GM18909 (cell line): ENCODE measurements at regions not wholly inside any gene's neighbourhood (a gene's known extent, or its start where the extent isn't known, plus 50 kb on each side); places are given as distances from the start of the nearest gene placed in this dataset.
"Not testable (repeated sequence)": the region's sequence is repeated elsewhere in the genome, so short reads cannot be mapped to it uniquely, and the experiment has no call there.

Experiments
- ATAC-seq: cut with Tn5 transposase; IDR thresholded peaks from one replicate; pipeline ENCODE4 v1.9.1; 2021; ENCODE audit warnings: mild to moderate bottlenecking; ENCODE audit not compliant: unreplicated experiment, poor library complexity

DNA sequence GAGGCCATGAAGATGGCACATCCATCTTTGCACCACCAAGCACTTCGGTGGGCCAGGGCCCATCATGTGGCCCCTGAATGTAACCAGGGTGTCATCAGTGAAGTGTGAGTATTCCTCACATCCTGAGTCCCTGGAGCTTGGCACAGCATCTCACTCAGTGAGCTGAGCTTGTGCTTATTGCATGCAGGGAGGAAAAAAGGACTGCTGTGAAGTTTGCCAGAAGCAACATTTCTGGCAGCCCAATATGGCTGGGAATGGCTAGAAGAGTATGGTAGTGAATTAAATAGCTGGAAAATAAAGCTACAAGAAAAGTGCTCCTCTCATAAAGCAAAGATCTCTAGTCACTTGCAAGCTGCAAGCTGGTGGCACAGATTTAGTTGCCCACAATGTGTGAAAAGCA lies 109.3 kb downstream of the TNFSF18 start:
- no peak for ATAC-seq

GRCh38 chr1:172941945-172942344 lies 108.8 kb downstream of the TNFSF18 start:
- no peak for ATAC-seq

GRCh38 chr1:172943138-172943537 lies 107.6 kb downstream of the TNFSF18 start:
- not testable (repeated sequence) for ATAC-seq

- ATAC-seq, result no peak
These were observed 105.8 kb downstream of the TNFSF18 start for GRCh38 chr1:172944931-172945330.

- no peak for ATAC-seq
These were observed 103.8 kb downstream of the TNFSF18 start for GRCh38 chr1:172946814-172947507.

DNA sequence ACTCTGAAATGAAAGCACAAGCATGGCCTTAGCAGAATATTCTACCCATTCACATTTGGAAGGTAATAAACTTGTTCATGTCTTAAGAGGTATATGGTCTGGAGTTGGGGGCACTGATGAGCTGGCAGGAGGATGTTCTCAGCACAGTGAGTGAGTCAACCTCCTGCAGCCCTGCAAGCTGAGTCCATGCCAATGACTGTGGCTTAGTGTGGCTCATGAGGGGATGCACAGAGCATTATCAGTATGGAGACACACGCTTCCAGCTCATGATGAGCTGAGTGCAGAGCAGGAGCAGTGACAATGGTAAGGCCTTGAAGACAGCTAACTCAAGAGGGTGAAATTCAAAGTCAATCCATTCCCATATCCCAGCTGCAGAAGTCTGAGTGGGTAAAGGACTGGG lies 102.3 kb downstream of the TNFSF18 start:
- ATAC-seq, result no peak

GRCh38 chr1:172949096-172949495 lies 101.6 kb downstream of the TNFSF18 start:
- no peak for ATAC-seq

- no peak for ATAC-seq
These were observed 100.2 kb downstream of the TNFSF18 start for GRCh38 chr1:172950528-172950927.

DNA sequence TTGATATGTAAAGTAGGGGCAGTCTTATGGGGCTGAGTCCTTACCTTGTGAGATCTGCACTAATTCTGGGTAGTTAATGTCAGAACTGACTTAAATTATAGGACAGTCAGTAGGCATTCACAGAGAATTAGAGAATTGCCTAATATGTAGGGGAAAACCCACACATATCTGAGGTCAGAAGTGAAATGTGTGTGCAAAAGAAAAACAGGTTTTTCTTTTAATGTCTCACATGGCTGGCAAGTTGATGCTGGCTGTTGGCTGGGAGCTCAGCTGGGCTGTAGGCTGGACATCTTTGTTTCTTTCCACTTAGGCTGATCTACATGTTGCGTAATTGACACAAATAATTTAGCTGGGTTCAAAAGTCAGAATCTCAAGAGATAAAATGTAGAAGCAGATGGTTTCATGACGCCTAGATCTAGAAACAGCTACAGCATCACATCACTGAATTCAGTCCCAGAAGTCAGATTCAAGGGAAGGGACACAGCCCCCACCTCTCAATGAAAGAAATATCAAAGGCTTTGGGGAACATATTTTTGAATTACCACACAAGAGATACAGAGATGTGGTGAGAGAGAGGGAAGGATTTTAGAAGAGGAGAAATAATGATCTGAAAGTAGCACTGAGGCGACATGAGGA lies 98.9 kb downstream of the TNFSF18 start:
- no peak for ATAC-seq

DNA sequence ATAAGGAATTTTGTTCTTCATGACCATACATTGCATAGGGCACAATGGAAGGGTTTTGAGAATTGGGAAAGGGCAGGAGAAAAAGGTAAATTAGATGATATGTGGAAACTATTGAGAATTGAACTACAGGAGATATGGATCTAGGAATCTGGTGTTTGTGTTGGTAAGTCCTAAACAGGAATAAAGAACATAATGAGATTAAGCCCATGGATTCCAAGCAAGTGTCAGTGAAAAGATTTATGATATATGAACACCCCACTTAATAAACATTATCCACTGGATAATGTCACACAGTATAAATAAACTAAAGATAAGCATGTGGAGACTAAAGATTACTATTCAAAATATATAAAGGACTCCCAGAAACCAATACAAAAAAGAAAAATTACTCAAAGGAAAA lies 98.2 kb downstream of the TNFSF18 start:
- ATAC-seq, result no peak

GRCh38 chr1:172954476-172955150 lies 96.1 kb downstream of the TNFSF18 start:
- ATAC-seq, result no peak

- ATAC-seq, result no peak
These were observed 95.5 kb downstream of the TNFSF18 start for GRCh38 chr1:172955161-172955815.

GRCh38 chr1:172956871-172957270 lies 93.9 kb downstream of the TNFSF18 start:
- ATAC-seq, result no peak

DNA sequence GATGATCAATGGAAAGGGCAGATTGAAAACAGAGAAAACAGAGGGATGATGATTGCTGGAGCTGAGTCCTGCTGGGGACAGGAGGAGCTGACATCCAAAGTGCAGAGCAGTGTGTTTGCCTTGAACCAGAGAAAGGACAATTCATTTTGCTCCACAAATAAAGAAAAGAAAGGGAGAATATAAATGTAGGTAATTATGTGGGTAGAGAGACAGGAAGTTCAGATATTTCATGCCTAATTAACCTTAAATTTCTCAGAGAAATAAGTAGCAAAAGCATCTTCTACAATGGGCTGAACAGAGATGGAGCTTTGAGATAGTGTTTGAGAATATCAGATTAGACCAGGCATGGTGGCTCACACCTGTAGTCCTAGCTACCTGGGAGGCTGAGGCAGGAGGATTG lies 93.2 kb downstream of the TNFSF18 start:
- no peak for ATAC-seq

DNA sequence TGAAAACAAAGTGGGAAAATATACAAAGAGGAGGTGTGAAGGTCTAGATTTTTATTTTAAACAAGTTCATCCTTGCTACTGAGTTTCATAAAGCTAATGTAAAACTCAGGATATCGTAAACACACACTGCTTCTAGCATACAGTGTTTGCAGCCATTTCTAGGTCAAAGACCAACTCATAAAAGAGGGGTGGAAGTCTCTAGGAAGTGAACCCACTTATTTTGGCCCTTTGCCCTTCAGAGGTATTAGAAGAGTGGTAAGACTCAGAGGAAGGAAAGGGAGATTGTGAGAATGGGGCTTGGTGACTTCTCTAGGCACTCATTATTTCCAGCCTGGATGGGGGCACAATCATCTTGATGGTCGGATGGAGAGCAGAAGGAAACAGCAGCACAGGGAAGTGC lies 91.2 kb downstream of the TNFSF18 start:
- no peak for ATAC-seq

GRCh38 chr1:172960019-172960418 lies 90.7 kb downstream of the TNFSF18 start:
- no peak for ATAC-seq

DNA sequence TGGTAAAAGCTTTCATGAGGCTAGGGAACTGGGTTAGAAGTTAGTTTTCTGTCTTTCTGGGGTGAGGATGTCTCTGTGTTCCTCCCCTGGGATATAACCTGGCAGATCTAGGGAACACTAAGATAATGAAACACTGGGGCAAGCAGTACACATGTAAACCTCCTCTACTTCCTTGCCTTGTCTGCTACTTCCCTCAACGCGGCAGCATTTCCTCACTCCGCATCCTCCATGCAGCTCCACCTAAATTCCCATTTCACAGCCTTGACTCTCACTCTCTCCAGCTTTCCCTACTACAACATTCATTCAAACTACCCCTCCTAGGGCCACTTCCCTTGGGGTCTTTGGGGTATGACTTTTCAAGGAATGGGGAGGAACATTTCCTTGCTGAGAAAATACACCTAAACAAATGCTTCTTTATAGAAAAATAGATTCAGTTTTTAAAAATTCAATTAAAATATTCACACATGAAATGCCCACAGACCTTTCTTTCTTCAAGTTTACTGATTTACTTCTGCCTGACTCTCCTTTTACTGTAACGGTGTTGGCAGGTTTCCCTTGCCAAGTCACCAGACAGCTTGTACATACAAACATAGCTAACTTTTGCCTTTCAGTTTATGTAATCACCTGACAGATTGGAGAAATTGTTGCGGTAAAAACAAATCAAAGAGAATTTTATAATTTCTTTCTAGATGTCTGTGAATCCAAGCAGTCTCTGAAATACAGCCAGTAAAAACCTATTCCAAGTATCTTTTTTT lies 90.1 kb downstream of the TNFSF18 start:
- ATAC-seq, result no peak

GRCh38 chr1:172964864-172965263 lies 85.9 kb downstream of the TNFSF18 start:
- no peak for ATAC-seq

DNA sequence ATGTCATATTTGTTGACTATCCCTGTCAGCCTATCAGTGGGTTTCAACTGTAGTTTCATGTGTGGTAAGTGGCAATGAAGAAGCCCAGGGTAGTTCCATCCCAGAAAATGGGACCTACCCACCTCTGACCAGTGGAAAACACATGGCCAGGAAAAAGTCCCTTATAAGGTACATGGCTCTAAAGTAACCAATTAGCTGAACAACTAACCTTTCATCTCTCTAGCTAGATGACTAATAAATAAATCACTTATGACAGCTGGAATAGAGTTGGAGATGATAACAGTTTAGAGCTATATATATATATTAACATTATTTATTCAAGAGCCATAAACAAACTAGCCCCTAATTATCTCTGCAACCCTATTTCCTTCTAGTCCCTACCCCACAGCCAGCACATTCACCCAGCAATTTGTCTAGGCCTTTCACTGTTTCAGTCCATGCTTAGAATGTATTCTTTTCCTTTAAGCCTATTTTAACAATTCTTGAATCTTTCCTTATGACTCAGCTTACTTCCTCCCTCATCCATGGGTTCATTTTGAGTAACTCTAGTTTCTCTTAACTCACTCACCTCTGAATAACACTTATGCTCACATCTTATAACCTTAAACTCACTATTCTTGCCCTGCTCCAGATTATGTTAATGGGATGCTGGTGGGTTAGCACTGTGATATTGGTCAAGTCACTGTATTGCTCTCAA lies 83.7 kb downstream of the TNFSF18 start:
- no peak for ATAC-seq

DNA sequence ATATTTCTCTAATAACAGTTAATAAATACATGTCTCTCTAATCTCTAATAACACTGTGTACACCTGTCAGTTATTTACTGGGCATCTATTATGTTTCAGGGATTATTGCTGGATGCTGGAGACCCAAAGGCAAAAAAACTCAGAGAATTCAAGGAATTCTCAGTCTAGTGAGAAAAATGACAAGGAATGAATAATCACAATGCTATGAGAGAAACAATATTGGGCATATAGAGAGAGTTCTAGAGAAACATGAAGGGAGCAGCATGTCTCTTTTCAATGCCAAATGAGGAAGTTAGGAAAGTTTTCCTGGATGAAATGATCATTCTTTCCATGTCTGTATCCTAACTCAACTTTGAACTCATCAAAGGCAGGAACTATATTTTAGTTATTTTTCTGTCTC lies 82.8 kb downstream of the TNFSF18 start:
- ATAC-seq, result no peak
